Epithelial cell of prostate (primary cell): ENCODE measurements at regions not wholly inside any gene's neighbourhood (a gene's known extent, or its start where the extent isn't known, plus 50 kb on each side); places are given as distances from the start of the nearest gene placed in this dataset.
"Not testable (repeated sequence)": the region's sequence is repeated elsewhere in the genome, so short reads cannot be mapped to it uniquely, and the experiment has no call there.

Source experiments
- DNase-seq: peaks from one replicate; pipeline ENCODE4 v3.0.0-alpha.2; 2011; ENCODE audit warnings: low read depth, low spot score
- H3K27ac ChIP-seq: fragments of 450-650 bp; 2 replicates; pipeline ENCODE4 v1.5.1; 2017; ENCODE audit warnings: mild to moderate bottlenecking

- DNase-seq, result no peak
- no peak overlapping the region for H3K27ac ChIP-seq
These were observed 169.8 kb upstream of the SPRY2 start for GRCh38 chr13:80510686-80511085.

DNA sequence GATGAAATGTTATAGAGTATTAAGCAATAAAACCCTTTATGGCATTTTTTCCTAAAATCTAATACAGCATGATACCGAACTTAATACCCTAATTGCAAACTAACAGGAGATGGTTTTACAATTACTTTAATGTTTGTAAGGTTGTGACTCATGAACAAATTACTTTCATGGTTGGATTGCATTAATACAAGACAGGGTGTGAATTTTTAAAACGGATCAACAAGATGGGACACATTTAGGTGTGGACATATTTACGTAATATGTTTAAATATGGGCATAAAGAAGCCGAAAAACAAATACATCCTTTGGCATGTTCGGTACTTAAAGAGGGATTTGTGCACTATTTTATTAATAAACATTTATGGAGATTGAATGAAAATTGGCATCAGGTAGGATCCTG lies 168.3 kb upstream of the SPRY2 start:
- H3K27ac ChIP-seq, result no peak overlapping the region
- no peak for DNase-seq

DNA sequence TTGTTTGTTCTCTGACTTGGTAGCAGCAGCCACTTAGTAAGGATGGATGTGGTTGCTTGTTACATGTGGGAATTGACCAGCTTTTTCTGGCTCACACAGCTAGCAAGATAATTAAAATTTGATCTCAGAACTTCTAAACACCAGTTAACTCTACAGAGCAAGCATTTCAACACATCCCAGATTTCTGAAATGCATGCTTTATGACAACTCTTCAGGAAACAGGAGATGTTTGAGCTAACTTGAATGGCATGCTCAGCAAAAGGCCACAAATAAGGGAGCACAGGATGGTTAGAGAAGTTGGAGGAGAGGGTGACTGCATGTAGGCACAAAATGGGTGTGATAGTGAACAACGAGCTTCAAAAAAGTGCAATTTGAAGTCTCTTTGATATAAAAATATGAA lies 167.1 kb upstream of the SPRY2 start:
- H3K27ac ChIP-seq, result no peak overlapping the region
- no peak for DNase-seq

DNA sequence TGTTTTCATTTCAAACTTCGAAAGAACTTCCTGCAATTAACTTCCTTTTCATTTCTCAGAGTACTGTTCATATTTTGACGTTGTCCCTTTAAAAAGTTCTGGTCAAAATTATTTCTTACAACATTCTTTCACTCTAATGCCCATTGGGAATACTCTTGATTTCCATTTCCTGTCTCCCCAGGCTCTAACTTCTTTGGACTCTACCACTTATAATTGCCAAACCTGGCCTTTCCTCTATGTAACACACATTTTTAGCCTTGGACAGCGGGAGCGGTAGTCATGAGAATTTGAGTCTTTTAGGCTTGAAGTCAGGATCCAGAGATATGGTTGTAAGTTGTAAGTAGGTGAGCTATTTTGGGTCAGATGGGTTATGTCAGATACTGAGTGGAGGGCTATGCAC lies 163.5 kb upstream of the SPRY2 start:
- DNase-seq, result no peak
- H3K27ac ChIP-seq, result no peak overlapping the region

- no peak overlapping the region for H3K27ac ChIP-seq
- DNase-seq, result no peak
These were observed 161.4 kb upstream of the SPRY2 start for GRCh38 chr13:80502359-80502758.

DNA sequence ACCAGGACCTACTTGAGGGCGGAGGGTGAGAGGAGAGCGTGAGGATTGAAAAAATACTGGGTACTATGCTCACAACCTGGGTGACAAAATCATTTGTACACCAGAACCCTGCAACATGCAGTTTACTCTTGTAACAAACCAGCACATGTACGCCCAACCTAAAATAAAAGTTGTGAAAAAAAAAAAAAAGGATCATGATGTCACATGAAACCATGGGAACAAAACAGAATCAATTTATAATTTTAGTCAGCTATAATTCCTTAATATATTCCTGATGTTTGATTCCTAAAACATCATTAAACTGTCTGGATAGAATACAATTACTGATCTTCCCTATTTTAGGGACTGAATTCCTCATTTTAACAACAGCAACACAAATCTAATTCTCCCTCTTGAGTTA lies 160.6 kb upstream of the SPRY2 start:
- DNase-seq, result no peak
- H3K27ac ChIP-seq, result no peak overlapping the region

- no peak for DNase-seq
- no peak overlapping the region for H3K27ac ChIP-seq
These were observed 158.8 kb upstream of the SPRY2 start for GRCh38 chr13:80499536-80500290.

DNA sequence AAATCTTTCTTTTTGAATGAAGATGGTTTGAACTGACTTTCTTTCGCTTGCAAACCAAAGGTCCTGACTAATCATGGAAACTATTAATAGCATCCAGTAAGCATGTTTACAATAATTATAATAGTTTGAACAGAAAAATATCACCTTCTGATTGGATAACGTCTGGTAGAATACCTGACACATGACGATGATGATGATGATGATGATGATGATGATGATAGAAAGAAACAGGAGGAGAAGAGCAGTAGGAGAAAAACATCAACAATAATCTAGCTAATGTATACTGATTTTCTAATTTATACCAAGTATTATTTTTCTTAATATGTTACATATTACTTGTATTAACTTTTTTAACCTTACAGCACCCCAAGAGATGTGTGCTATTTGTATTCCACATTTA lies 157.5 kb upstream of the SPRY2 start:
- H3K27ac ChIP-seq, result no peak overlapping the region
- DNase-seq, result no peak

DNA sequence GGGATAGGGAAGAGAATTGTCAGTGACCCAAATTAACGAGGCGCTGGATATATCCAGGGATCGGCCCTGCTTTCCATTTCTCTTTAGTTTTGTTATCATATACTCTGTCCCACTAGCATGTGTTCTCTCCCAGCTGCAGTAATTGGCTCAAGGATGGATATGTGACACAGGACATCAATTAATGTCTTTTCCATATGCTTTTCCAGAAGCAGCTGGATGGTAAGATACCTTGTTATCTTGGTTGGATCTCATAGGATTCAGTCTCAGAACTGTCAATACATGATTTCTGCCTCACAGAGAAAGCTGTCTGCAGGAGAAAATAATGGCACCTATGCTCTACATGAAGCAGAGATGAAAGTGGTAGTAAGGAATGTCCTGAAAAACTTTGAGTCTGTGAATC lies 157.1 kb upstream of the SPRY2 start:
- DNase-seq, result no peak
- H3K27ac ChIP-seq, result no peak overlapping the region

- H3K27ac ChIP-seq, result no peak overlapping the region
- DNase-seq, result no peak
These were observed 156.5 kb upstream of the SPRY2 start for GRCh38 chr13:80497439-80497838.

DNA sequence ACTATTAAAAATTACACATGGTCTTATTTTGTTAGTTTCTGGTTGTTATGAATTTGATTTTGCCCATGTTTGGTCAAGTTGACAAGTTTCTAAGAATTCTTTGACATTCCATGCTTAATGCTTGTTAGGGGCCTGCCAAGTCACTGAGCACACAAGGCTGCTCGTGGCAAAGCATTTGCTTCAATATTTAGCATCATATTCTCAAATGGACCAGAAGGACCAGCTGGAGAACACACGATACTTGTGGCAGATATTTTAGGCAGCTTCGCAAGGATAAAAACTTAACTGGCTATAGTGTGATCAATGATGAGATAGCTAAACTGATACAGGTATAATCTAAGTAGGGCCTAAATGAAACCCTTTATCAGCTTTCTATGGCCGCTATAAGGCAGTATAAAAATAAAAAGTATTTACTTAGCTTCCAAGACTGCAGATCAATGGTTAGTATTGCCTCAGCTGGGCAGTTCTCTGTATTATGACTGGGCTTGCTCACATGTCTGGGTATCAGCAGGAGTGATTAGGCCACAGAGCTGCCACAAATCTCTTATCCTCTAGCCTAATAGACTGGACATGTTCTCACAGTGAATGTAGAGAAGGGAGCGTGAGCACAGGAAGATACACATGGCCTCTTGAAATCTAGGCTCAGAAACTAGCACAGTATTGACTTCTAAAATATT lies 155.9 kb upstream of the SPRY2 start:
- DNase-seq, result no peak
- no peak overlapping the region for H3K27ac ChIP-seq

GRCh38 chr13:80490491-80490943 lies 149.6 kb upstream of the SPRY2 start:
- H3K27ac ChIP-seq, DNase-seq: not testable (repeated sequence)

DNA sequence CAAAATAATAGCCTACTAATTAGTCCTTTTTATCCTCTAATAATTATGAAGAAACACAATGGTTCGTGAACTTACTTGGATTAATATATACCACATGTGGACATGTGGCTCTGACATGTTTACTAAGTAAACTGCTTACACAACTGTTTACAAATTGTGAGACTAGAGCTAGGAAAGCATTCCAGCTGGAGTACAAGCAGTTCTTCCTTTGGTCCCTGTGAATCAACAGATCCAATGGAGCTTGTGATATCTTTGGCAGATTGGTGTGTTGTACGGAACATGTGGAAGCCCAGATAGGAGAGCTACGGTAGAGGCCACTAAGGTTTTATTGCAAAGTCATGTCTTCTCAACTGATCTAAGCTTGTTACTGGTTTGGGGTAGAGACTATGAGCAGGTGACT lies 145.5 kb upstream of the SPRY2 start:
- no peak for DNase-seq

GRCh38 chr13:80483157-80483556 lies 142.2 kb upstream of the SPRY2 start:
- no peak for DNase-seq
- no peak overlapping the region for H3K27ac ChIP-seq

More for the DNA sequence above, 145.5 kb upstream of the SPRY2 start:
- no peak overlapping the region for H3K27ac ChIP-seq

DNA sequence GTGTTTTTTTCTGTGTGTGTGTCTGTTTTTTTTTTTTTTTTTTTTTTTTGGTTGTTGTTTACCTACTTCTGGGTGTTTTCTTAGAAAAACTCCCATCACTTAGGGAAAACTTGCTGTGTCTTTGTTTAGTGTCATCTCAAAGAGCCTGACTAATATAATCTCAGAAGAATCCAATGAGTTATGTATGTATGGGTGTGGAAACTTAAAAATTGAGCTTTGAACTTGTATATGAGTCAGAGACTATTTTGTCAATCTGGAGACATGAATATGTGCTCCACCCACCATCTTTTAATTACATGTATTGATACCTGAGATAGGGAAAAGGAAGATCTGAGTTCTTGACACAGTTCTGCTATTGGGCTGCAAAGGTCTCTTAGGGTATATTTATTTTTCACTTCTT lies 140.7 kb upstream of the SPRY2 start:
- no peak for DNase-seq
- no peak overlapping the region for H3K27ac ChIP-seq

GRCh38 chr13:80477661-80478443 lies 136.9 kb upstream of the SPRY2 start:
- H3K27ac ChIP-seq, result peak overlapping the region; percentile 73
- DNase-seq, result peak; percentile 33

DNA sequence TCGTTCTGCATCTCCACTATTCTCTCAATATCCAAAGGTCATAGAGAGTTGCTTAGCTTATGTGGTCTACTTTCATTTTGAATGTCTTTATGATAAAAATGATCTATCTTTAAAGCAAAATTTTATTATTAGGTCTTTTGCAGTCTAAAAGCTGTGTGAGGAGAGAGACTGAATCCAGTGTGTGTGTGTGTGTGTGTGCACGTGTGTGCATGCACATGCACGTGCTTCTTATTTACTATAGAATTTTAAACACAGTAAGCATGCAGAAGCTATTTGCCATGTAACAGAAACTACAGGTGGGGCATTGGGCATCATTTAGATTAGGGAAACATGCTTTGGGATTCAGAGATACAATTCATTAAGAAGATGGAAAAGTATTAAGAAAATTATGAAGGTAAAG lies 136.0 kb upstream of the SPRY2 start:
- peak overlapping the region; percentile 73 for H3K27ac ChIP-seq
- DNase-seq, result no peak

DNA sequence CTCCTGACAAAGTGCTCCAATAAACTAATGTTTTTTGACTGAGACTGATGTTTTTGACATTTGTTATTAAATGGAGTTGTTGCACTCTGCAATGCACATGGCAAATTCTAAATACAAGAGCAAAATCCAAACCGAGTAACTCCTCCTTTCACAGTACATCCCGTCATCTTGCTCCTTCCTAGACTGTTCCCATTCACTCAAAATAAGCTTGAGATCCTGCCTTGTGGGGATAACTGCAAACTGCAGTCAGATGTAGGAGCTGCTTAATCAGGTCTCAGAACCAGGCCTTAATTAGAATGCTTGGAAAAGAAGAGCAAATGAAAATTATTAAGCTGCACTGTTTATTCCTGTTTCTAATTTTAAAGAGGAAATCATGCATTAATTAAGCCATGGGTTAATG lies 134.8 kb upstream of the SPRY2 start:
- H3K27ac ChIP-seq, result no peak overlapping the region
- no peak for DNase-seq

- H3K27ac ChIP-seq, result peak overlapping the region; percentile 80
- DNase-seq, result peak; percentile 40
These were observed 132.8 kb upstream of the SPRY2 start for GRCh38 chr13:80473695-80474094.

- peak overlapping the region; percentile 61 for H3K27ac ChIP-seq
- peak; percentile 26 for DNase-seq
These were observed 129.0 kb upstream of the SPRY2 start for GRCh38 chr13:80469853-80470381.
